Fibroblast of skin of left biceps (primary cell): ENCODE measurements at regions not wholly inside any gene's neighbourhood (a gene's known extent, or its start where the extent isn't known, plus 50 kb on each side); places are given as distances from the start of the nearest gene placed in this dataset.
A peak's percentile ranks its signal among the peaks of the same experiment; 100 is the strongest.

Experiments
- DNase-seq, 2 experiments: peaks; one replicate each; pipeline ENCODE4 v3.0.0-alpha.2; 2013; ENCODE audit warnings: low read depth in 2 of 2

DNA sequence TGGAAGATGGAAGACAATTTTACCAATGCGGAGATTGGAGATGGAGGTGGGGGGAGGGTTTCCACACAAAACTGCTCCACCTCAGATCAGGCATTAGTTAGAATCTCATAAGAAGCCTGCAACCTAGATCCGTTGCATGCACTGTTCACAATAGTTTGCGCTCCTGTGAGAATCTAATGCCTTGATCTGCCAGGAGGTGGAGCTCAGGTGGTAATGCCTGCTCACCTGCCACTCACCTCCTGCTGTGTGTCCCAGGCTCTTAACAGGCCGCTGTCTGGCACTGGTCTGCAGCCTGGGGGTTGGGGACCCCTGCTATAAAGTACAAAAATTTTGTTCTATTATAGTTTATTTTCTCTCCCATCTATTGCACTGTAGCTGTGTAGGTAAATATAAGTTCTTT, 84.9 kb upstream of the FOXG1 start:
- no peak for DNase-seq

DNA sequence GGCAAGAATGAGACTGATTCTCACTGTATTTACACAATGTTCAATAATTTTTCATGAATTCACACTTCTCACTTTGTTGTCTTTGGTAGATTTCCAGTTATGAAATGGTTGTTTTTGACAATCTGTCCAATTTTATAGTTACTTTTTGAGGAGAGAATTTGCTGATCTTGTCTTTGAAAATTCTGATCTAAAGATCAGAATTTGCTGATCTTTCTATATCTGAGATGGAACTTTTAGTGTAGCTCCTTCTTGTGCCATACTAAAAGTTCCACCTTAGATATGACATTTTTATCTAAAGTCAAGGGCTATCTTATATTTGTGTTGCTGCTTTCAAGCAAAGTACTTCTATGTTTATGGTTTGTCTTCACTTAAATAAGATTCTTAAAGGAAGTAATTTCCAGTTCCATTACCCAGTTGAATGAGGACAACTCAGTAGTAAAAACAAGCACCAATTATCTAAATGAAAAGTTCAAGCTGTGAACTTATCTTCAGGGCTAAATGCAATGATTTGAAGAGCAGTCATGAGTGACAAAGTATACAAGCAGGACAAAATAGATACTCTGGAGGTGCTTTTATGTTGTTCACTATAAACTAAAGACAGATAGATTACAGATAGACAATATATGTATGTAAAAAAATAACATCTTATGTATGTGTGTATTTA, 76.4 kb upstream of the FOXG1 start:
- no peak for DNase-seq

DNA sequence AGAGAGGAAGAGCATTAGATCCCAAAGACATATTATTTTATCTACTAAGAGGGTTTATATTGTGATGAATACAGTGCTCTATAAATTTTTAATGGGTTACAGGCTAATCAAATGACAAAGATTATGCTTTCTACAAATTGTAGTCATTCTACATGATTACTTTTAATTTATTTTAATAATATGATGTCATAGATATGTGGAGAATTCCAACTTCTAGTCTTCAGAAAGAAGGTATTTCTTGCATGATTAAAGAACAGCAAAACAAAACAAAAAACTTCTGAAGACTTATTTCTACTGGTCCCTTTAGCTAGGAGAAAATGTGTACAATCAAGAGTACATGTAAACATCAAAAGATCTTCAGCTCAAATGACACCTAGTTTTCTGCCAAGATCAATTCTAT, 71.5 kb upstream of the FOXG1 start:
- no peak for DNase-seq

GRCh38 chr14:28701733-28702132, 64.9 kb upstream of the FOXG1 start:
- DNase-seq, result no peak

DNA sequence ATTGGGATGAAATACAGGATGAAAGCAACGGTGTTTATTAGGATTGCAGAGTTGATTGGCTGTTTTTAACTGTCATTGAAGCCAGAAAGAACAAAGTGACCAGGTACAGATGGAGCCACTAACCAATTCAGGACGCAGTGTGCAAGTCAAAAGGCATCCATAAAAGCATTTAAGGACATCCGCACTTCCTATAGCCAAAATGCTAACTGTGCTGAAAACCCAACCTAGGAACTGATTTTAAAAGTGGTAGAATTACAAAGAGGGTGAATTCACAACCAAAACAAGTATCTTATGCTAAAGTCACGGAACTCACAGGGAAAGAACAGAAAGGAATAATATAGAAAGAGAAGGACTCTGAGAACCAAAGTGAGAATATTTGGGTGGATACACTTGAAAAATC, 63.1 kb upstream of the FOXG1 start:
- DNase-seq, result no peak

GRCh38 chr14:28704153-28704552, 62.4 kb upstream of the FOXG1 start:
- DNase-seq, result no peak

GRCh38 chr14:28707814-28708213, 58.8 kb upstream of the FOXG1 start:
- DNase-seq, result peak; percentile 21 to 33

DNA sequence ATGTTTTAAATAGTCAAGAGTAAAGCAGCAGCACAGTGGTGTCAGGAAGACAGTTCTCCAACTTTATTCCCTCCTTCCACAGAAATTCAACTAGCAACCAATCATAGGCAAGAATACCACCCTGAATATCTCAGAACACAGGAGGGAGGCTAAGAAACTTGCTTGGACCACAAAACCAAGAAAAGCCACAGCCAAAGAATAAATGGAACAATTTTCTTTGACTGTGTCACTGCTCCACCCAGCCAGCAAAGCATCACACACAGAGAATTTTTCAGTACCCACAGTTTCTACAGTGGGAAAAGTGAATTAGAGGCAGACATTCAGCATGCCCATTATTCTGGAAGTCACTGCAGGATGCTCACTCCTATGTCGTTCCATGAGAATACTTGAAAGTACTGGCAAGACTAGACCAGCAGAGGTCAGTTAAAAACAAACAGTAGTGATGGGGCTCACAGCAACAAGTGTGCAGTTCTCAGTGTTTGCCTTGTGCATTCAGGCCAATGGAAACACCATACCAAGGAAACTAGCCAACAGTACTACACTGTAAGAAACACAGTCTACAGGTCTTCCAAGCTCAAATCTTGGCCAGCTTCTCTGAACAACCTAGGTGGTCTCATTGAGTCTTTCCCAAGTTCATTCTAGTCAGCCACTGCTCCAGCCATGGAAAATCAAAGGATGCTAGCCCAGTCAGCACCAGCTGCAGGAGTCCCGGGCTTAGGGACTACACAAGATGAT, 56.8 kb upstream of the FOXG1 start:
- DNase-seq, result no peak
